ENCODE measurements at regions not wholly inside any gene's neighbourhood (a gene's known extent, or its start where the extent isn't known, plus 50 kb on each side); places are given as distances from the start of the nearest gene placed in this dataset.

DNA sequence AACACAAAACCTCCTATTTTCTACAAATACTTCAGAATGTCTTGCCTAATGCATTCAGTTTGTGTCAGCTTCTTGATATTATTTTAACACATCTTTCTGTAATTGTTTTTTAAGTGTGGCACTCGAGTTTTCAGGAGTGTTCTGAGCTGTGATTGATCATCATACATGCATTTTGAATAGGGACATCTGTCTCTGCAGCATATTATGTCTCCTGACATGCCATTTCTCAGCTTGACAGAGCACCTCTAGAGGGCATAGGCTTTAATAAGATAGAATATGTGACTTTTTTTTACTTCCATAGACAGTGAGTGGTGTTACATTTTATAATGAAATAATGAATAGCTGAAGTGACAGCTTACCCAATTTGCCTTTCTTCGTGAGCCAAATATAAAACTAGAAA lies 219.2 kb upstream of the HDAC9 start:
- H3K9me3 Mint-ChIP-seq = no peaks in the 10 kb centered on the region

GRCh38 chr7:18278316-18278715 lies 217.2 kb upstream of the HDAC9 start:
- Mint-ChIP-seq H3K36me3 (no peaks in the 10 kb centered on the region), H3K4me1 (no peaks in the 10 kb centered on the region), H3K4me3 (no peak overlapping the region), H3K27ac (no peak overlapping the region), H3K27me3 (peaks cover 0 to 1% of the 10 kb centered on the region in 2 donors), H3K9me3 (peaks cover 0 to 2% (median 0%) of the 10 kb centered on the region in 8 donors)
- Histone ChIP-seq H3K4me1 (ENCODE audit: insufficient read depth, low read length) (no peaks in the 10 kb centered on the region), H3K27ac (ENCODE audit: low read depth, low read length) (no peak overlapping the region), H3K9me3 (ENCODE audit: control insufficient read depth in 1 of 2, low read length in 2 of 2) (no peaks in the 10 kb centered on the region), H3K27me3 (ENCODE audit: insufficient read depth, low read length) (no peaks in the 10 kb centered on the region), H3K4me3 (ENCODE audit: low read length in 2 of 2) (no peak overlapping the region), H3K36me3 (ENCODE audit: insufficient read depth, low read length) (no peaks in the 10 kb centered on the region)
- POLR2A ChIA-PET (ENCODE audit: partially characterized antibody) = no interaction called here
- CTCF ChIA-PET (ENCODE audit: partially characterized antibody) = no interaction called here
- intact Hi-C loops (cut with micrococcal nuclease) = no loop called here
- DNase-seq = no peak

More for the DNA sequence above, 219.2 kb upstream of the HDAC9 start:
- Mint-ChIP-seq H3K4me1 (no peaks in the 10 kb centered on the region), H3K4me3 (no peak overlapping the region), H3K27ac (no peak overlapping the region), H3K36me3 (no peaks in the 10 kb centered on the region), H3K27me3 (peaks cover 0 to 1% of the 10 kb centered on the region in 2 donors)
- no peak for DNase-seq
- ChIA-PET CTCF (ENCODE audit: partially characterized antibody) (interaction anchor here (1.2 kb wide), 1 partner anchor 43 kb away, joined by 3 read pairs; no protein-coding TSS in a partner anchor), POLR2A (ENCODE audit: partially characterized antibody) (no interaction called here)
- no peak overlapping the region for H3K27ac ChIP-seq (ENCODE audit: low read depth, low read length)
- no peaks in the 10 kb centered on the region for H3K36me3 ChIP-seq (ENCODE audit: insufficient read depth, low read length)
- no peaks in the 10 kb centered on the region for H3K27me3 ChIP-seq (ENCODE audit: insufficient read depth, low read length)
- no peaks in the 10 kb centered on the region for H3K9me3 ChIP-seq (ENCODE audit: control insufficient read depth in 1 of 2, low read length in 2 of 2)
- H3K4me1 ChIP-seq (ENCODE audit: insufficient read depth, low read length) = no peaks in the 10 kb centered on the region
- H3K4me3 ChIP-seq (ENCODE audit: low read length in 2 of 2) = no peak overlapping the region
- intact Hi-C loops (cut with micrococcal nuclease) = no loop called here

GRCh38 chr7:18283045-18283444 lies 212.5 kb upstream of the HDAC9 start:
- peaks cover 0 to 2% (median 0%) of the 10 kb centered on the region in 8 donors for H3K9me3 Mint-ChIP-seq
- intact Hi-C loops (cut with micrococcal nuclease) = no loop called here
- H3K27ac Mint-ChIP-seq = no peak overlapping the region
- peaks cover 0 to 1% of the 10 kb centered on the region in 2 donors for H3K27me3 Mint-ChIP-seq
- no peak for DNase-seq
- no peaks in the 10 kb centered on the region for H3K36me3 ChIP-seq (ENCODE audit: insufficient read depth, low read length)
- ChIA-PET CTCF (ENCODE audit: partially characterized antibody) (no interaction called here), POLR2A (ENCODE audit: partially characterized antibody) (no interaction called here)
- no peaks in the 10 kb centered on the region for H3K4me1 Mint-ChIP-seq
- H3K9me3 ChIP-seq (ENCODE audit: control insufficient read depth in 1 of 2, low read length in 2 of 2) = no peaks in the 10 kb centered on the region
- no peaks in the 10 kb centered on the region for H3K4me1 ChIP-seq (ENCODE audit: insufficient read depth, low read length)
- H3K4me3 ChIP-seq (ENCODE audit: low read length in 2 of 2) = no peak overlapping the region
- H3K27ac ChIP-seq (ENCODE audit: low read depth, low read length) = no peak overlapping the region
- H3K36me3 Mint-ChIP-seq = no peaks in the 10 kb centered on the region
- H3K27me3 ChIP-seq (ENCODE audit: insufficient read depth, low read length) = no peaks in the 10 kb centered on the region
- no peak overlapping the region for H3K4me3 Mint-ChIP-seq

GRCh38 chr7:18287482-18287881 lies 208.1 kb upstream of the HDAC9 start:
- no peak for DNase-seq
- Histone ChIP-seq H3K27me3 (ENCODE audit: insufficient read depth, low read length) (no peaks in the 10 kb centered on the region), H3K36me3 (ENCODE audit: insufficient read depth, low read length) (no peaks in the 10 kb centered on the region), H3K27ac (ENCODE audit: low read depth, low read length) (no peak overlapping the region), H3K9me3 (ENCODE audit: control insufficient read depth in 1 of 2, low read length in 2 of 2) (no peaks in the 10 kb centered on the region), H3K4me3 (ENCODE audit: low read length in 2 of 2) (no peak overlapping the region), H3K4me1 (ENCODE audit: insufficient read depth, low read length) (peaks cover 15% of the 10 kb centered on the region)
- Mint-ChIP-seq H3K27me3 (peaks cover 0 to 6% of the 10 kb centered on the region in 2 donors), H3K36me3 (no peaks in the 10 kb centered on the region), H3K27ac (no peak overlapping the region), H3K9me3 (peaks cover 0 to 2% (median 0%) of the 10 kb centered on the region in 8 donors), H3K4me1 (peaks cover 12 to 21% (median 14%) of the 10 kb centered on the region in 4 donors), H3K4me3 (no peak overlapping the region)
- intact Hi-C loops (cut with micrococcal nuclease) = no loop called here
- ChIA-PET CTCF (ENCODE audit: partially characterized antibody) (interaction anchor here (0.6 kb wide), 1 partner anchor 1571 kb away, joined by 4 read pairs; no protein-coding TSS in a partner anchor), POLR2A (ENCODE audit: partially characterized antibody) (no interaction called here)

GRCh38 chr7:18288322-18289037 lies 207.1 kb upstream of the HDAC9 start:
- H3K27ac Mint-ChIP-seq = no peak overlapping the region
- no peaks in the 10 kb centered on the region for H3K9me3 Mint-ChIP-seq
- Histone ChIP-seq H3K4me1 (ENCODE audit: insufficient read depth, low read length) (peaks cover 15% of the 10 kb centered on the region), H3K4me3 (ENCODE audit: low read length in 2 of 2) (no peak overlapping the region), H3K27me3 (ENCODE audit: insufficient read depth, low read length) (no peaks in the 10 kb centered on the region), H3K27ac (ENCODE audit: low read depth, low read length) (no peak overlapping the region), H3K9me3 (ENCODE audit: control insufficient read depth in 1 of 2, low read length in 2 of 2) (no peaks in the 10 kb centered on the region), H3K36me3 (ENCODE audit: insufficient read depth, low read length) (no peaks in the 10 kb centered on the region)
- POLR2A ChIA-PET (ENCODE audit: partially characterized antibody) = no interaction called here
- no peaks in the 10 kb centered on the region for H3K36me3 Mint-ChIP-seq
- H3K4me3 Mint-ChIP-seq = no peak overlapping the region
- CTCF ChIA-PET (ENCODE audit: partially characterized antibody) = interaction anchor here (1.7 kb wide), 2 partner anchors 64 to 68 kb away, joined by 5 read pairs; no protein-coding TSS in a partner anchor
- no peak for DNase-seq
- intact Hi-C loops (cut with micrococcal nuclease) = no loop called here
- peaks cover 0 to 6% of the 10 kb centered on the region in 2 donors for H3K27me3 Mint-ChIP-seq
- H3K4me1 Mint-ChIP-seq = peaks cover 12 to 21% (median 14%) of the 10 kb centered on the region in 4 donors

DNA sequence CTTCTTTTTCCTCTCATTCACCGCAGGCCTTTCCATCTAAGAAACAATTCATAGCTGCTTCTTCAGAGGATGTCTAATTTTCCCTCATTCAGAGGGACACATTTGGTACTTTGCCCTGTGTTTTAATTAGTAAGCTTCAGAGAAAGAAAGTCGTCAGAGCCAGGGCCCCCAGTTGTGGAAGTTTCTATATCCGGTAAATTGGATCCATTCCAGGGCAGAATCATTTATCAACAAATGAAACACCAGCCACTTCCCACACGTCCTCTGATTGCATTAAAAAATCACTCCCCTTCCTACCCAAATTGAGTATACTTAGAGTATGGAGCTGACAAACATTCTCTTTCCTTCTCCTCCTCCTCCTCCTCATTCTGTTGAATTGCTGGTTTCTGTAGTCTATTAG lies 205.8 kb upstream of the HDAC9 start:
- Histone ChIP-seq H3K4me3 (ENCODE audit: low read length in 2 of 2) (no peak overlapping the region), H3K27ac (ENCODE audit: low read depth, low read length) (no peak overlapping the region), H3K4me1 (ENCODE audit: insufficient read depth, low read length) (peaks cover 15% of the 10 kb centered on the region), H3K27me3 (ENCODE audit: insufficient read depth, low read length) (no peaks in the 10 kb centered on the region), H3K9me3 (ENCODE audit: control insufficient read depth in 1 of 2, low read length in 2 of 2) (no peaks in the 10 kb centered on the region), H3K36me3 (ENCODE audit: insufficient read depth, low read length) (no peaks in the 10 kb centered on the region)
- H3K4me3 Mint-ChIP-seq = peak overlapping the region in 3 of 8 donors; percentile 20 to 69 (median 39)
- intact Hi-C loops (cut with micrococcal nuclease) = no loop called here
- H3K27me3 Mint-ChIP-seq = peaks cover 0 to 6% of the 10 kb centered on the region in 2 donors
- ChIA-PET POLR2A (ENCODE audit: partially characterized antibody) (no interaction called here), CTCF (ENCODE audit: partially characterized antibody) (interaction anchor here (0.6 to 1.7 kb wide), 3 partner anchors 31 to 67 kb away, joined by 3 to 5 read pairs (median 5); no protein-coding TSS in a partner anchor)
- no peaks in the 10 kb centered on the region for H3K36me3 Mint-ChIP-seq
- DNase-seq = no peak
- H3K4me1 Mint-ChIP-seq = peaks cover 12 to 21% (median 14%) of the 10 kb centered on the region in 4 donors
- H3K9me3 Mint-ChIP-seq = peaks cover 0 to 2% (median 0%) of the 10 kb centered on the region in 8 donors
- no peak overlapping the region for H3K27ac Mint-ChIP-seq

DNA sequence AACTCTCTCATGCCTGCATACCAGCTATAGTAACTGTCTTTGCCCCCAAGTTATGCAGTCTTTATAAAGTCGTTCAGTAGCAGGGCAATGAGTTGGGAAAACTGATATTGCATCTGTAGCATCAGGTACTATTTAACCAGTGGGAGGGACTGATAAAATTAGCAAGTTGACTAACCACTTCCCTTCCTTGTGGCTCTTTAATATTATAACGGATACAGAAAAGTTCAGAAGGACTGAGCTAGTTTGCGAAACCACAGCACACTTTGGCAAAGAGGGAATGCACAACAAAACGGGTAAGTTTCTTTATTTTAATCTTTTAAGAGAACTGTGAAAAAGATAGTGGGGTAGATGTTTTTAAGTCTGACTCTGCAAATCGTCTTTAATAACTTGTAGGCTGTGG lies 205.3 kb upstream of the HDAC9 start:
- peak in 4 of 5 donors; percentile 5 to 13 (median 10) for DNase-seq
- H3K36me3 ChIP-seq (ENCODE audit: insufficient read depth, low read length) = no peaks in the 10 kb centered on the region
- intact Hi-C loops (cut with micrococcal nuclease) = no loop called here
- H3K4me3 ChIP-seq (ENCODE audit: low read length in 2 of 2) = no peak overlapping the region
- H3K4me3 Mint-ChIP-seq = peak overlapping the region; percentile 10 to 69 (median 36)
- no peaks in the 10 kb centered on the region for H3K9me3 ChIP-seq (ENCODE audit: control insufficient read depth in 1 of 2, low read length in 2 of 2)
- H3K27ac Mint-ChIP-seq = no peak overlapping the region
- ChIA-PET CTCF (ENCODE audit: partially characterized antibody) (interaction anchor here (0.6 to 1.7 kb wide), 2 partner anchors 31 to 62 kb away, joined by 3 to 5 read pairs; no protein-coding TSS in a partner anchor), POLR2A (ENCODE audit: partially characterized antibody) (interaction anchor here (0.5 kb wide), 1 partner anchor 987 kb away, joined by 3 read pairs; no protein-coding TSS in a partner anchor)
- no peak overlapping the region for H3K27ac ChIP-seq (ENCODE audit: low read depth, low read length)
- H3K4me1 Mint-ChIP-seq = peaks cover 12 to 21% (median 14%) of the 10 kb centered on the region in 4 donors
- H3K4me1 ChIP-seq (ENCODE audit: insufficient read depth, low read length) = peaks cover 15% of the 10 kb centered on the region
- no peaks in the 10 kb centered on the region for H3K27me3 ChIP-seq (ENCODE audit: insufficient read depth, low read length)
- peaks cover 0 to 5% of the 10 kb centered on the region in 2 donors for H3K27me3 Mint-ChIP-seq
- no peaks in the 10 kb centered on the region for H3K36me3 Mint-ChIP-seq
- H3K9me3 Mint-ChIP-seq = peaks cover 0 to 2% (median 0%) of the 10 kb centered on the region in 8 donors
